ENCODE measurements at regions not wholly inside any gene's neighbourhood (a gene's known extent, or its start where the extent isn't known, plus 50 kb on each side); places are given as distances from the start of the nearest gene placed in this dataset.

DNA sequence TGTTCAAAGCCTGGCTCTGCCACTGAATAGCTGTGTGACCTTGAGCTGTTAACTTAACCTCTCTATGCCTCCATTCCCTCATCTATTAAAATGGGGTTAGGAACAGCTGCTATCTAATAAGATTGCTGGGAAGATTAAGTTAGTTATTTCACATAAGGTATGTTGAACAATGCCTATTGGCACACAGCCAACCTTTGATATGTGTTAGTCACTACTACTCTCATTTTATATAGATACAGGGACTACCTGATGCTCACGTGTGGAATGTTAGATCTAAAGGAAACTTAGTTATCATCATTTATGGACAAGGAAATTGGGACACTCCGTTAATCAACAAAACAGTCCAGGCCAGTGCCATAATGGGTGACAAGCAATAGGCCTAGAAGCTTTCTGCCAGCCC is 332.4 kb upstream of the PPP2R3A start:
- TF ChIP-seq CTCF (IDR thresholded peaks at IDR 0.05) (no peak), POLR2A (IDR thresholded peaks at IDR 0.05) (no peak), POLR2AphosphoS5 (IDR thresholded peaks at IDR 0.05; ENCODE audit: insufficient read depth in 1 of 2, low read depth in 1 of 2) (no peak)
